Neuron (in vitro differentiated cells): ENCODE measurements at regions not wholly inside any gene's neighbourhood (a gene's known extent, or its start where the extent isn't known, plus 50 kb on each side); places are given as distances from the start of the nearest gene placed in this dataset.
A peak's percentile ranks its signal among the peaks of the same experiment; 100 is the strongest.

Source experiments
- H2AFZ ChIP-seq: one replicate; pipeline ENCODE4 v1.6.1; 2013; ENCODE audit warnings: low read depth, mild to moderate bottlenecking, inconsistent platforms, low read length, moderate library complexity
- H3K27me3 ChIP-seq: one replicate; pipeline ENCODE4 v1.6.1; 2013; ENCODE audit warnings: low read length; ENCODE audit not compliant: insufficient read depth
- H3K36me3 ChIP-seq: one replicate; pipeline ENCODE4 v1.6.1; 2013; ENCODE audit warnings: low read length; ENCODE audit not compliant: insufficient read depth
- H3K4me1 ChIP-seq: one replicate; pipeline ENCODE4 v1.6.1; 2013; ENCODE audit warnings: low read length; ENCODE audit not compliant: insufficient read depth
- H3K4me3 ChIP-seq: 2 replicates; pipeline ENCODE4 v1.5.1; 2013; ENCODE audit warnings: mild to moderate bottlenecking, low read length, moderate library complexity
- H3K9me3 ChIP-seq: one replicate; pipeline ENCODE4 v1.6.1; 2013; ENCODE audit warnings: low read length

DNA sequence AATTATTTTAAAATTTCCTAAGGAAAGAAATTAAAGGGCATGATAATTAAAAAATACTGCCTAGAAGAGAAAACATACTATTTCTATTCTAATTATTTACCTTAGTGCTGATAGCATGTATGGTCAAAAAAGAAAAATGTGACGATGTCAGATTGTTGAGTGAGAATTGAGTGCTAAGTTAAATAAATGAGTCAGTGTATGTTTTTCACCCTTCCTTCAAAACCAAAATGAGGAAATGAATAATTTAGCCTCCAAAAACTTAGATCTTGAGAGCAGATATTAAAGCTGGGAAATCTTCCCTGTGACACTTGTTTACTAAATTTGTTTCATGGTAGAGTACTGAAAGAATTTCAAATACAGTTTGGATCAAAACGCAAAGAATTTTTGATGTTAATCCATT, 58.6 kb upstream of the NYAP2 start:
- Histone ChIP-seq H2AFZ (no peak overlapping the region), H3K9me3 (no peaks in the 10 kb centered on the region), H3K4me1 (peaks cover 12% of the 10 kb centered on the region), H3K27me3 (no peaks in the 10 kb centered on the region), H3K4me3 (no peak overlapping the region), H3K36me3 (no peaks in the 10 kb centered on the region)

DNA sequence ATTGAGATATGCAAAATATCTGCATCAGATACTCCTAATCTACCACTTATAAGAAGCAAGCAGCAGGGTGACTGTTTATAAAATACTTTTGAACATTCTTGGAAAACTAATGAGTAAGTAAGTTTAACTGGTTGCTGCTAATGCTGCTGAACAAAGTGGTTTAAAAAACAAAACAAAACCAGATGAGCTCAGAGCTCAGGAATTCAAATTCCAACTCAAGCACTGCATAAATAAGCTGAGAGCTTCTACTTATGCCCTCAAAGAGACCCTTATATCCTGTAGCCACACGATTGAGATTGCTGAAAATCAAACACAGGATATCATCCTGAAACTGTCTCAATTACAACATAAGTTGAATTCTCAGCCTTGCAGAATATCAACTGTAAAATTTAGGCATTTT, 62.3 kb upstream of the NYAP2 start:
- Histone ChIP-seq H3K36me3 (no peaks in the 10 kb centered on the region), H3K4me1 (peaks cover 12% of the 10 kb centered on the region), H3K27me3 (no peaks in the 10 kb centered on the region), H2AFZ (peak overlapping the region; percentile 56), H3K9me3 (no peaks in the 10 kb centered on the region), H3K4me3 (no peak overlapping the region)

- no peaks in the 10 kb centered on the region for H3K9me3 ChIP-seq
- no peak overlapping the region for H2AFZ ChIP-seq
- H3K4me3 ChIP-seq = no peak overlapping the region
- H3K27me3 ChIP-seq = no peaks in the 10 kb centered on the region
- H3K4me1 ChIP-seq = peaks cover 12% of the 10 kb centered on the region
- no peaks in the 10 kb centered on the region for H3K36me3 ChIP-seq
Observed at GRCh38 chr2:225334514-225334913, 65.0 kb upstream of the NYAP2 start.

- Histone ChIP-seq H3K9me3 (no peaks in the 10 kb centered on the region), H3K27me3 (no peaks in the 10 kb centered on the region), H2AFZ (no peak overlapping the region), H3K4me3 (no peak overlapping the region), H3K4me1 (no peaks in the 10 kb centered on the region), H3K36me3 (no peaks in the 10 kb centered on the region)
Observed at GRCh38 chr2:225328192-225328591, 71.3 kb upstream of the NYAP2 start.

DNA sequence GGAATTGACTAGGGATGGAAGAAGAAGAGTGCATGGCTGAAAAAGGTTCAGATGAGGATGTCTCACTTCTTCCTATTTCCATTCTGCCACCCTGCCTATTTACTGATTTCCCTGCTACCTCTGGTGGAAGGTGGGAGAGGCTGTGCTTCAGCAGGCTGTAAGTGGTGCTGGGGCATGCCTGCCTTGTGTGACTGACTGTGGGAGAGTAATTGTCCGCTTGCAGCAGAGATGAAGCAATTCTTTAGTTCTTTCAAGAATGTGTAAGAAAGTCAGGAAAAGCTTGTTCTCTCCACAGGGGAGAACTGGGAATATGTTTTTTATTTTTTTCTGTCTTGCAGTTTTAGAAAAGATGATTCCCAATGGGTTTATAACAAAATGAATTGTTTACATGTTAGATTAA, 72.5 kb upstream of the NYAP2 start:
- H3K27me3 ChIP-seq = no peaks in the 10 kb centered on the region
- H3K4me3 ChIP-seq = no peak overlapping the region
- no peaks in the 10 kb centered on the region for H3K36me3 ChIP-seq
- no peaks in the 10 kb centered on the region for H3K4me1 ChIP-seq
- H2AFZ ChIP-seq = no peak overlapping the region
- no peaks in the 10 kb centered on the region for H3K9me3 ChIP-seq

- H3K4me3 ChIP-seq = no peak overlapping the region
- H3K9me3 ChIP-seq = no peaks in the 10 kb centered on the region
- no peaks in the 10 kb centered on the region for H3K27me3 ChIP-seq
- no peaks in the 10 kb centered on the region for H3K4me1 ChIP-seq
- no peaks in the 10 kb centered on the region for H3K36me3 ChIP-seq
- H2AFZ ChIP-seq = no peak overlapping the region
Observed at GRCh38 chr2:225319872-225320271, 79.6 kb upstream of the NYAP2 start.

- no peaks in the 10 kb centered on the region for H3K4me1 ChIP-seq
- H3K9me3 ChIP-seq = no peaks in the 10 kb centered on the region
- H3K4me3 ChIP-seq = no peak overlapping the region
- H3K27me3 ChIP-seq = no peaks in the 10 kb centered on the region
- no peaks in the 10 kb centered on the region for H3K36me3 ChIP-seq
- no peak overlapping the region for H2AFZ ChIP-seq
Observed at GRCh38 chr2:225318440-225318839, 81.1 kb upstream of the NYAP2 start.

- H2AFZ ChIP-seq = no peak overlapping the region
- H3K9me3 ChIP-seq = no peaks in the 10 kb centered on the region
- no peaks in the 10 kb centered on the region for H3K4me1 ChIP-seq
- no peaks in the 10 kb centered on the region for H3K36me3 ChIP-seq
- no peaks in the 10 kb centered on the region for H3K27me3 ChIP-seq
- H3K4me3 ChIP-seq = no peak overlapping the region
Observed at GRCh38 chr2:225317186-225317585, 82.3 kb upstream of the NYAP2 start.

- Histone ChIP-seq H2AFZ (no peak overlapping the region), H3K27me3 (no peaks in the 10 kb centered on the region), H3K36me3 (no peaks in the 10 kb centered on the region), H3K4me1 (no peaks in the 10 kb centered on the region), H3K4me3 (no peak overlapping the region), H3K9me3 (no peaks in the 10 kb centered on the region)
Observed at GRCh38 chr2:225310745-225311144, 88.8 kb upstream of the NYAP2 start.

DNA sequence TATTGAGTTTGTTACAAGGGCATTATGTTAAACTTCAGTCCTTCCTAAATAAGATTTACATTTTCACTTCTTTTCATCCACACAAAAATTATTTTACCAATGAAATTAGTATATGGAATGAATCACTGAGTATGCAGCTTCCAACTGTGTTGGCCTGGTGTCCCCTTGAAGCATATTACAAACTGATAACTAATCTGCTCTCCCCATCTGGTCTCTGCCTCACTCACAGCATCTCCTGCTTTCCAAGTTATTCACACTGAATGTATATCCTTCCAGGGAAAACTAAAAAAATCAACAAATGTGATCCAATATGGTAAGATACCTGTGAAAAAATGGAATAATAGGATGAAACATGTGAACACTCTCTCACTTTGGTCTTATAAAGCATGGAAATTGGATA, 90.0 kb upstream of the NYAP2 start:
- Histone ChIP-seq H2AFZ (no peak overlapping the region), H3K4me1 (no peaks in the 10 kb centered on the region), H3K36me3 (no peaks in the 10 kb centered on the region), H3K4me3 (no peak overlapping the region), H3K9me3 (no peaks in the 10 kb centered on the region), H3K27me3 (no peaks in the 10 kb centered on the region)

DNA sequence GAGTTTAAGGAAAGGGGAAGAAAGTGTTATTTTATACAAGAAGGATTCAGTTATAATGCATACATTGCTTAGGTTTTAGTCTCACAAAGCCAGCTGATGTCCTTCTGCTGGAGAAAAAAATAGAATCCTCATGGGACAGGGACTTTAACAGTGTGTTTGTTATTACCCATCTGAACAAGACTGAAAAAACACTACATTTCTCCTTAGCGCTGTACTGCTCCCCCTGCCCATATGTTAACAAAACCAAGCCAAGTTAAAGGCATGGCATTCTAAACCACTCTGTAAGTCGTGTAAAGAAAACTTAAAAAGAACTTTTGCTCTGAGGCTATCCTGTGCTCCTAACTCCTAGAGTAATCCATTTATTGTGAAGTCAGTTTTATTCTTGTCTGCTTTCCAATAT, 102.6 kb upstream of the NYAP2 start:
- no peak overlapping the region for H3K4me3 ChIP-seq
- no peak overlapping the region for H2AFZ ChIP-seq
- H3K9me3 ChIP-seq = no peaks in the 10 kb centered on the region
- H3K27me3 ChIP-seq = no peaks in the 10 kb centered on the region
- H3K36me3 ChIP-seq = no peaks in the 10 kb centered on the region
- no peaks in the 10 kb centered on the region for H3K4me1 ChIP-seq

- no peaks in the 10 kb centered on the region for H3K27me3 ChIP-seq
- no peaks in the 10 kb centered on the region for H3K9me3 ChIP-seq
- H2AFZ ChIP-seq = no peak overlapping the region
- H3K4me3 ChIP-seq = no peak overlapping the region
- H3K4me1 ChIP-seq = no peaks in the 10 kb centered on the region
- H3K36me3 ChIP-seq = no peaks in the 10 kb centered on the region
Observed at GRCh38 chr2:225295102-225295501, 104.4 kb upstream of the NYAP2 start.

DNA sequence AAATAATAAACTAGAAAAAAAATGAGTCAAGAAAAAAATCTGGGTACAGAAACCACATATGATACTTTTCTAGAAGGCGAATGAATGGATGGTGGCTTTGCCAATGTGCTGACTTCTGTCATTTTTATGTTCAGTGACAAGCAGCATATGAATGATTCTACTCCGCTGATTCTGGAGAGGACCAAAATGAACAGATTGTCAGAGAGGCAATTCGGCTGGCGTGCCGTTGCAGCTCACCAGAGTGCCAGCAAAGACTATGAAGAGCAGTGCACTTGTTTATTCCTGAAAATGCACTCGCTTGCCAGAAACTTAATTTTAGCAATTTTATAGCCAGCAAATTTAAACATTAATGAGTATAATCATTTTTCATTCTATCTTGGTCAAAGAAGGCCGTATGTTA, 105.9 kb upstream of the NYAP2 start:
- Histone ChIP-seq H2AFZ (no peak overlapping the region), H3K9me3 (no peaks in the 10 kb centered on the region), H3K36me3 (no peaks in the 10 kb centered on the region), H3K27me3 (no peaks in the 10 kb centered on the region), H3K4me1 (no peaks in the 10 kb centered on the region), H3K4me3 (no peak overlapping the region)

GRCh38 chr2:225290757-225291400, 108.6 kb upstream of the NYAP2 start:
- Histone ChIP-seq H3K9me3 (no peaks in the 10 kb centered on the region), H3K4me3 (no peak overlapping the region), H3K36me3 (no peaks in the 10 kb centered on the region), H2AFZ (no peak overlapping the region), H3K27me3 (no peaks in the 10 kb centered on the region), H3K4me1 (no peaks in the 10 kb centered on the region)
